WERI-Rb-1 (cell line): ENCODE measurements at regions not wholly inside any gene's neighbourhood (a gene's known extent, or its start where the extent isn't known, plus 50 kb on each side); places are given as distances from the start of the nearest gene placed in this dataset.
"Not testable (repeated sequence)": the region's sequence is repeated elsewhere in the genome, so short reads cannot be mapped to it uniquely, and the experiment has no call there.

Experiments
- DNase-seq: peaks from one replicate; pipeline ENCODE4 v3.0.0-alpha.2; 2020
- H3K27ac ChIP-seq: fragments of 250-450 bp; sonication (Bioruptor Pico); 2 replicates; pipeline ENCODE4 v1.5.1; 2020; ENCODE audit warnings: mild to moderate bottlenecking, moderate library complexity
- H3K27me3 ChIP-seq: fragments of 250-450 bp; sonication (Bioruptor Pico); 2 replicates; pipeline ENCODE4 v1.5.1; 2021; ENCODE audit warnings: mild to moderate bottlenecking, low read depth, moderate library complexity; ENCODE audit not compliant: insufficient read depth, severe bottlenecking
- H3K36me3 ChIP-seq: fragments of 250-450 bp; sonication (Bioruptor Pico); 2 replicates; pipeline ENCODE4 v1.5.1; 2020; ENCODE audit warnings: mild to moderate bottlenecking, moderate library complexity
- H3K4me3 ChIP-seq: 2 replicates; pipeline ENCODE4 v1.5.1; 2011; ENCODE audit warnings: low read depth, mild to moderate bottlenecking, control low read depth, low read length
- H3K9me3 ChIP-seq: fragments of 250-450 bp; sonication (Bioruptor Pico); 2 replicates; pipeline ENCODE4 v1.5.1; 2021; ENCODE audit warnings: mild to moderate bottlenecking, moderate library complexity; ENCODE audit not compliant: severe bottlenecking
- TF ChIP-seq, protein P1 (sequence below): IDR thresholded peaks from 2 replicates; pipeline ENCODE4 v1.5.1; 2011; ENCODE audit warnings: low read depth, mild to moderate bottlenecking, control low read depth, inconsistent platforms, low read length

DNA sequence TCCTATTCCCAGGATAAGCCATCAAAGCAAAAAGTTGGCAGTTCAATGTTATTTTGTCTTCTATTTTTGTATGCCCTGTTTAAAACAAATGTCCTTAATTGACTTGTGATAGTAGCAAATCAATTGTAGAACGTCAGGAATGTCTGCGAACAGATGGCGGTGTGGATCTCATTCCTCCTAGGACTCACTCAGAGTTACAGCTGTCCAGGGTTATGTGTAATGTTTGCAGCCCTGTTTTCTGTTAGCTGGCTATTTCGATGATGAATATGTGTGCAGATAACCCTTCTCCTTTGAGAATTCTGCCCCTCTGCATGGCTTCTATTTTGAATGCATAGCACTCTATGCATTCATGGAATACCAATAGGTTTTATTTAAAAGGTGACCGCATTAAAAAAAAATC, 1248.0 kb upstream of the CNTN5 start:
- Histone ChIP-seq H3K27ac (no peak overlapping the region), H3K9me3 (no peaks in the 10 kb centered on the region), H3K36me3 (no peaks in the 10 kb centered on the region), H3K4me3 (no peak overlapping the region), H3K27me3 (no peaks in the 10 kb centered on the region)
- DNase-seq: peak; percentile 42
- TF ChIP-seq, protein P1, sequence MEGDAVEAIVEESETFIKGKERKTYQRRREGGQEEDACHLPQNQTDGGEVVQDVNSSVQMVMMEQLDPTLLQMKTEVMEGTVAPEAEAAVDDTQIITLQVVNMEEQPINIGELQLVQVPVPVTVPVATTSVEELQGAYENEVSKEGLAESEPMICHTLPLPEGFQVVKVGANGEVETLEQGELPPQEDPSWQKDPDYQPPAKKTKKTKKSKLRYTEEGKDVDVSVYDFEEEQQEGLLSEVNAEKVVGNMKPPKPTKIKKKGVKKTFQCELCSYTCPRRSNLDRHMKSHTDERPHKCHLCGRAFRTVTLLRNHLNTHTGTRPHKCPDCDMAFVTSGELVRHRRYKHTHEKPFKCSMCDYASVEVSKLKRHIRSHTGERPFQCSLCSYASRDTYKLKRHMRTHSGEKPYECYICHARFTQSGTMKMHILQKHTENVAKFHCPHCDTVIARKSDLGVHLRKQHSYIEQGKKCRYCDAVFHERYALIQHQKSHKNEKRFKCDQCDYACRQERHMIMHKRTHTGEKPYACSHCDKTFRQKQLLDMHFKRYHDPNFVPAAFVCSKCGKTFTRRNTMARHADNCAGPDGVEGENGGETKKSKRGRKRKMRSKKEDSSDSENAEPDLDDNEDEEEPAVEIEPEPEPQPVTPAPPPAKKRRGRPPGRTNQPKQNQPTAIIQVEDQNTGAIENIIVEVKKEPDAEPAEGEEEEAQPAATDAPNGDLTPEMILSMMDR: no peak

DNA sequence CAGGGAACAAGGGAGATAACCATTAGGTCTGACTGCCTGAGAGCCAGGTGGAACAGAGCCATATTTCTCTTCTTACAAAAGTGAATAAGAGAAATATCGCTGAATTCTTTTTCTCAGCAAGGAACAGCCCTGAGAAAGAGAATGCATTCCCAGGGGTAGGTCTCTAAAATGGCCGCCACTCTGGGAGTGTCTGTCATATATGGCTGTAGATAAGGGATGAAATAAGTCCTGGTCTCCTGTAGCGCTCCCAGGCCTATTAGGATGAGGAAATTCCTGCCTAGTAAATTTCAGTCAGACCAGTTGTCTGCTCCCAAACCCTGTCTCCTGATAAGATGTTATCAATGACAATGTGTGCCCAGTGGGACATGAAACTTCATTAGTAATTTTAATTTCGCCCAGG, 1236.4 kb upstream of the CNTN5 start:
- H3K4me3 ChIP-seq, H3K27me3 ChIP-seq, H3K9me3 ChIP-seq, DNase-seq, H3K27ac ChIP-seq, H3K36me3 ChIP-seq: not testable (repeated sequence)

DNA sequence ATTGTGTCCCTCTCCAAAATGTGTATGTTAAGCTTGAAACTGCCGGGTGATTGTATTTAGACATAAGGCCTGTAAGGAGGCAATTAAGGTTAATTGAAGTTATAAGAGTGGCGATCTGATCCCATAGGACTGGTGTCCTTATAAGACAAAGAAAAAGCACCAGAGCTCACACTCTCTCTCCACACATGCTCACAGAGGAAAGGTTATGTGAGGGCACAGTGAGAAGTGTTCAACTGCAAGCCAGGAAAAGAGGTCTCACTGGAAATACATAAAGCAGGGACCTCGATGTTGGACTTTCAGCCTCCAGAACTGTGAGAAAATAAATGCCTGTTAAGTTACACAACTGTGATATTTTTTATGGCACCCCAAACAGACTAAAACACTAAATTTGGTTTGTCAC, 1233.8 kb upstream of the CNTN5 start:
- DNase-seq: peak; percentile 8
- H3K9me3 ChIP-seq: no peaks in the 10 kb centered on the region

DNA sequence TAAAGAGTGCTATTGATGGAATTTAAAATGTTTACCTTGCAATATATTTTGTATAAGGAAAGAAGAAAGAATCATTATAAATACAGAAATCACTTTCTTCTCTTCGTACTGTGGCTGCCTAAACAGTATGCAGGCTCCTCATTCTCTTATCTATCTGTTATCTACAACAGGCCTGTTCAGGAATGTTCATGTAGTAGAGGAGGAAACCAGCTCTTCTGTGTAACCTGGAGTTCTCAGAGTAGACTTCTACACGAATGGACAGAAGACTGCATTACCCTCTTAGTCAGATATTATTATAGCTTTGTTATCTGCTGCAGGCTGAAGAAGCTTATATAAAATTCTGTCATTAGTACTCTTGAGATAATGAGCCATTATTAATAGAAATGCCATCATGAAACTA, 1225.9 kb upstream of the CNTN5 start:
- Histone ChIP-seq H3K27ac (no peak overlapping the region), H3K36me3 (no peaks in the 10 kb centered on the region), H3K4me3 (no peak overlapping the region), H3K9me3 (no peaks in the 10 kb centered on the region), H3K27me3 (no peaks in the 10 kb centered on the region)
- TF ChIP-seq, protein P1: no peak
- no peak for DNase-seq

More for the DNA sequence above, 1233.8 kb upstream of the CNTN5 start:
- Histone ChIP-seq H3K36me3 (no peaks in the 10 kb centered on the region), H3K27me3 (no peaks in the 10 kb centered on the region), H3K4me3 (no peak overlapping the region), H3K27ac (no peak overlapping the region)
- TF ChIP-seq, protein P1: no peak

GRCh38 chr11:97800891-97801290, 1219.9 kb upstream of the CNTN5 start:
- Histone ChIP-seq H3K27ac (no peak overlapping the region), H3K9me3 (no peaks in the 10 kb centered on the region), H3K4me3 (no peak overlapping the region), H3K27me3 (no peaks in the 10 kb centered on the region), H3K36me3 (no peaks in the 10 kb centered on the region)
- TF ChIP-seq, protein P1: no peak
- no peak for DNase-seq

DNA sequence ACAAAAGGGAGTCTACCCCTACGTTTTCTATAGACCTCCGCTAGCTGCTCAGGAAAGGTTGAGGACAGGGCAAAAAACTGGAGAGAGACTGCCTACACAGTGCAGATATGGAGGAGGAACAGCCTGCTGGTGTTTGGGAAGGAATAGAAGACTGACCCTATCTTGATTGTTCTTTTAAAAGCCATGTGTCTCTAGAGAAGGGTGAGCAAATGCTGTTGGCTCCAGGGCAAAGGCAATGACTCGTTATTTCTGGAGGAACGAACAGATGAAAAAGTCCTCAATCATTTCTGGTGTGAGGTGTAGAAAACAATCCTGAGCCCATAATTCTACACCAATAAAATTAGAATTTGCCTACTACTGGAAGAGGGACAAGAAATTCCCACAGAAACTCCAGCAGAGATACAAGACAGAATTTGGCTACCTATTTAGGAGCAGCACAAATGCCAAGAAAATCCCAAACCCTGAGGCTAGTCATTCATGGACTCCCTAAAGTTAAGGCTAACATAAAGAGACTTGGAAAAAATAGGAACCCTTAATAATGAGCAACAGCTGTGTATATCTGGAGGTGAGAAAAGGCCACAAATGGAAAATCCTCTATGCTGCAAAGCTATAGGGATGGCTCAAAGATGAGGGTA, 1206.3 kb upstream of the CNTN5 start:
- Histone ChIP-seq H3K27me3 (no peaks in the 10 kb centered on the region), H3K27ac (no peak overlapping the region), H3K9me3 (no peaks in the 10 kb centered on the region), H3K36me3 (no peaks in the 10 kb centered on the region), H3K4me3 (no peak overlapping the region)
- TF ChIP-seq, protein P1: no peak
- no peak for DNase-seq
